GM12892 (cell line): ENCODE measurements at regions not wholly inside any gene's neighbourhood (a gene's known extent, or its start where the extent isn't known, plus 50 kb on each side); places are given as distances from the start of the nearest gene placed in this dataset.

Experiments used
- POLR2A ChIP-seq: IDR thresholded peaks from 2 replicates; pipeline ENCODE4 v1.6.1; 2011; ENCODE audit warnings: low read depth, low read length, control low read depth
- POLR2AphosphoS5 ChIP-seq: IDR thresholded peaks from 2 replicates; pipeline ENCODE4 v1.6.1; 2011; ENCODE audit warnings: low read depth, low read length, control low read depth
- TAF1 ChIP-seq: IDR thresholded peaks from 2 replicates; pipeline ENCODE4 v1.6.1; 2011; ENCODE audit warnings: low read depth, mild to moderate bottlenecking, control low read depth, low read length, borderline replicate concordance

DNA sequence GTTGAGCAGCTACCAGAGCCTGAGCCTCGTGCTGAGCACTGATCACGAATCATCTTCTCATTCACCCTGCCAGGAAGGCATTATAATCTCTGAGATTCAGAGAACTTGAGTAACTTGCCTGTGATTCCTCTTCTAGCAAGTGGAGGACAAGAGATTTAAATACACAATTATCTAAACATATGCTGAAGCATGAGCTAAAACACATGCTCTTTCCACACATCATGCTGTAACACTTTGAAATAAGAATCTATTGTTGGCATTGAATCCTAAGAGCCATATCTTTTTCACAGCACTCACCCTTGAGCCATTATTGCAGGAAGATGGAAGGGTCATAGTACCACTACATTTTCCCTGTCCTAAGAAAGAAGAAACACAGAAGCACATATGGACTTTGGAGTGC is 722.5 kb upstream of the API5 start:
- TF ChIP-seq POLR2A (no peak), POLR2AphosphoS5 (no peak), TAF1 (no peak)
